CMK (cell line): ENCODE measurements at regions not wholly inside any gene's neighbourhood (a gene's known extent, or its start where the extent isn't known, plus 50 kb on each side); places are given as distances from the start of the nearest gene placed in this dataset.
"Not testable (repeated sequence)": the region's sequence is repeated elsewhere in the genome, so short reads cannot be mapped to it uniquely, and the experiment has no call there.

Experiments
- DNase-seq: peaks from one replicate; pipeline ENCODE4 v3.0.0-alpha.2; 2010; ENCODE audit warnings: low read depth

DNA sequence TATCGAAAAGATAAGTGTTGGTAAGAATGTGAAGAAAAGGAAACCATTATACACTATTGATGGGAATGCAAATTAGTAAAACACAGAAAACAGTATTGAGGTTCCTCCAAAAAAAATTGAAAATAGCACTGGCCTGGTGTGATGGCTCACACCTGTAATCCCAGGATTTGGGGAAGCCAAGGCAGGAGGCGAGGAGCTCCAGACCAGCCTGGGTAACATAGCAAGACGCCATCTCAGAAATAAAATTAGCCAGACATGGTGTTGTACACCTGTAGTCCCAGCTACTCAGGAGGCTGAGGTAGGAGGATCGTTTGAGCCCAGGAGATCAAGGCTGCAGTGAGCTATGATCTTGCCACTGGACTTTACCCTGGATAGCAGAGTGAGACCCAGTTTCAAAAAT, 5303.4 kb upstream of the TPTE start:
- DNase-seq, result not testable (repeated sequence)

GRCh38 chr21:5219988-5220387, 5301.4 kb upstream of the TPTE start:
- not testable (repeated sequence) for DNase-seq

DNA sequence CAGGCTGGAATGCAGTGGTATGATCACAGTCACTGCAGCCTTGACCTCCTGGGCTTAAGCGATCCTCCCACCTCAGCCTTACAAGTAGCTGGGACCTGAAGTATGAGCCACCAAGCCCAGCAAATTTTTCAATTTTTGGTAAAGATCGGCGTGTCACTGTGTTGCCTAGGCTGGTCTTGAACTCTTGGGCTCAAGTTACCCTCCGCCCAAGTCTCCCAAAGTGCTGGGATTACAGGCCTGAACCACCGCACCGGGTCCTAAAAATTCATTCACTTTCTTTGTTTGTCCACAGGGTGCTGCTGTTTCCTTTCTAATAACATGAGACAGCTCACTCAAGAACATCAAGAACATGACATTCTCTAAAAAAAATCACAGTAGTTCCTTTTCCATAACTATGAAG, 5300.9 kb upstream of the TPTE start:
- not testable (repeated sequence) for DNase-seq

DNA sequence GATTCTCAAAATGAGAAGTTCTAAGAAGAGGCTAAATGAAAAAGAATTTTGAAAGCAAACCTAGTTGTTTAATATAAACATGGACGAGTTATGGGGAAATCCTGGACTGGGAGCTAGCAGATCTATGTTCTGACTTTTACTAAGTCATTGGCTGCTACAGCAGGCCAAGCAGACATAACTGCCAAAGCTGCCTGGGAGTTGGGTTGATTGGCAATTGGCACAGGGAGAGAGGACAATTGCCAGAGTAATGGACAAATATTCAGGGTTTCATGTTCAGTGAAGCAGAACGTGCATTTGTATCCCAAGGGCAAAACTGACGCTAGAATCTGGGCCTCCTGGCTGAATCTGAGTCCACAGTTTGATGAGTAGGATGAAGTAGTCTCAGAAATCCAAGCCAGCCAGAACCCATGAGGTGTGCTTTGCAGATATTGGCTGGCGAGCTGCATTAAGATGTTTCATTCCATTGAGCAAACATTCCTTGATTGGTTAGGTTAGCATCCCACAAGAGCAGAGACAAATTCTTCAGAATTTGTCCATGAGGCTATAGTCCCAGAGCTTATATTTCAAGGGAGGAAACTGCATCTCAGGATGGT, 5299.8 kb upstream of the TPTE start:
- DNase-seq, result not testable (repeated sequence)

GRCh38 chr21:5222996-5223782, 5298.2 kb upstream of the TPTE start:
- DNase-seq, result not testable (repeated sequence)

DNA sequence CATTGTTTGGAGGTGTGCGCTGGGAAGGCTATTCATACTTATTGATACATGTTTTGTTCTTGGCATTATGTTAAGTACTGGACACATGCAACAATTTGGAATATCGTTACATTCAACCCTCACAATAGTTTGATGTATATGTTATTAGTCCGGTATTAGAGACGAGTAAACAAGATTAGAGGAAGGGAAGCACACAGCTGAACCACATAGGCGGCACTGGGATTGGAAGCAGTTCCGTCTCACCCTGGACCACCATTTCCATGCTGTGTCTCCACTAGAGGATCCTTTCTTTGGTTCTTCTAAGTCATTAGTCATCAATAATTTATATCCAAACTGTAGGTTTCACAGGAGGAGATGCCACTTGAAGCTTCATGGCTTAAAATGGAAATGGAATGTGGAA, 5297.2 kb upstream of the TPTE start:
- not testable (repeated sequence) for DNase-seq

DNA sequence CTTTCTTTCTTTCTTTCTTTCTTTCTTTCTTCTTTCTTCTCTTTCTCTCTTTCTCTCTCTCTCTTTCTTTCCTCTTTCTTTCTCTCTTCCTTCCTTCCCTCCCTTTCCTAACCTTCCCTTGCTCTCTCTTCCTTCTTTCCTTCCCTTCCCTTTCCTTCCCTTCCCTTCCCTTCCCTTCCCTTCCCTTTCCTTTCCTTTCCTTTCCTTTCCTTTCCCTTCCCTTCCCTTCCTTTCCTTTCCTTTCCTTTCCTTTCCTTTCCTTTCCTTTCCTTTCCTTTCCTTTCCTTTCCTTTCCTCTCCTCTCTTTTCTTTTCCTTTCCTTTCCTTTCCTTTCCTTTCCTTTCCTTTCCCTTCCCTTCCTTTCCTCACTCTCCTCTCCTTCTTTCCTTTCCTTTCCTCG, 5294.1 kb upstream of the TPTE start:
- DNase-seq, result not testable (repeated sequence)

GRCh38 chr21:5230561-5230960, 5290.8 kb upstream of the TPTE start:
- DNase-seq, result not testable (repeated sequence)

GRCh38 chr21:5231261-5231660, 5290.1 kb upstream of the TPTE start:
- DNase-seq, result not testable (repeated sequence)

GRCh38 chr21:5232176-5232958, 5289.0 kb upstream of the TPTE start:
- DNase-seq, result not testable (repeated sequence)

DNA sequence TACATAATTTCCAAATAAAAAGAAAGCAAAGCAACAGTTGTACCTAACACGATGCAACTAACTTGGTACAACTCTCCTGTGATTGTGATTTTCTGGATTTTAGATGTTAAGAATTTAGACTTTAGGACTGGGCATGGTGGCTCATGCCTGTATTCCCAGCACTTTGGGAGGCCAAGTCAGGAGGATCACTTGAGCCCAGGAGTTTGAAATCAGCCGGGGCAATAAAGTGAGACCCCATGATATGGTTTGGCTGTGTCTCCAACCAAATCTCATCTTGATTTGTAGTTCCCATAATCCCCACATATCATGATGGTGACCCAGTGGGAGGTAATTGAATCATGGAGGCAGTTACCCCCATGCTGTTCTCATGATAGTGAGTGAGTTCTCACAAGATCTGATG, 5285.6 kb upstream of the TPTE start:
- not testable (repeated sequence) for DNase-seq

DNA sequence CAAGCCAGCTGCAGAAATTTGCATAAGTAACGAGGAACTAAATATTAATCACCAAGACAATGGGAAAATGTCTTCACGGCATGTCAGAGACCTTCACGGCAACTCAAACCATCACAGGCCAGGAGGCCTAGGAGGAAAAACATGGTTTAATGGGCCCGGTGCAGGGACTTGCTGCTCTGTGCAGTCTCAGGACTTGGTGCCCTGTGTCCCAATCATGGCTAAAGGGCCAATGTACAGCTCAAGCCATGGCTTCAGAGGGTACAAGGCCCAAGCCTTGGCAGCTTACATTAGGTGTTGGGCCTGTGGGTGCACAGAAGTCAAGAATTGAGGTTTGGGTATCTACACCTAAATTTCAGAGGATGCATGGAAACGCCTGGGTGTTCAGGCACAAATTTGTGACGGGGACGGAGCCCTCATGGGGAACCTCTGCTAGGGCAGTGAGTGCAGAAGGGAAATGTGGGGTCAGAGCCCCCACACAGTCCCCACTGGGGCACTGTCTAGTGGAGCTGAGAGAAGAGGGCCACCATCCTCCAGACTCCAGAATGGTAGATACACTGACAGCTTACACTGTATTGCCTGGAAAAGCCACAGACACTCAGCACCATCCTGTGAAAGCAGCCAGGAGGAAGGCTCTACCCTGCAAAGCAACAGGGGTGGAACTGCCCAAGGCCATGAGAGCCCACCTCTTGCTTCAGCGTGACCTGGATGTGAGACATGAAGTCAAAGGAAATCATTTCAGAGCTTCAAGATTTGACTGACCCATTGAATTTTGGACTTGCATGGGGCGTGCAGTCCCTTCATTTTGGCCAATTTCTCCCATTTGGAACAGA, 5284.3 kb upstream of the TPTE start:
- not testable (repeated sequence) for DNase-seq

DNA sequence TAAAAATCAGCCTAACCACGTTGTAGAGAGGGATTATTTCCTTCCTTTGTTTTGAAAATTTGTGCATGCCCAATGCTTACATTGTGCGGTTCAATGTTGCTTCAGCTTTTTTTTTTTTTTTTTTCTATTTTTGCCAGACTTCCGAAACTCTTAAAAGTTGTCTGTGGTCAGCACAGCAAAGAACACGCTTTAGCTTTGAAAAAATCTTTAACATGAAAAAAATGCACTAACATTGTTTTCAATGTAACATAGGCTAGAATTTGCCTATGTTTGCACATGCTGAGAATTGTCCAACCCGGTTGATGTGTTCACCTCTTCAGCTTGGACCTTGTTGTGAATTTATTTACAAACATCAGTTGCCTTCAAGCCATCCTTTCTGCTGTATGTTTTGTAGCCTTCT, 5280.9 kb upstream of the TPTE start:
- DNase-seq, result not testable (repeated sequence)

- DNase-seq, result not testable (repeated sequence)
These were observed 5278.7 kb upstream of the TPTE start for GRCh38 chr21:5242732-5243131.

- DNase-seq, result not testable (repeated sequence)
These were observed 5278.1 kb upstream of the TPTE start for GRCh38 chr21:5243257-5243656.

GRCh38 chr21:5243715-5244375, 5277.5 kb upstream of the TPTE start:
- peak; percentile 50 for DNase-seq

DNA sequence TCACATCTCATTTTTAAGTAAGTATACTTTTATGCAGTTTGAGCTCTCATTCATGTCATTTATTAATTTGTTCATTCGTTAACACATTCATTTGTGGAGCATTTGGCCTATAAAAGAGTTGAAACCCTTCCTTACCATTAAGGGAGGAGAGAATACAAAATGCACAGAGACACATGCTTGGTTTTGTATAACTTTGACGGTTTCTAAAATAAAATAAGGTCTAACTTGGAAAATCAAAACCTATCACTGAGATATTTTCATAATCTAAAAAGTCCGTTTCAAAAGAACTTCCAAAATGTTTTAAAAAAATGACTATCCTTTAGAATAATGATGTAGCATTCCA, 5277.0 kb upstream of the TPTE start:
- DNase-seq, result not testable (repeated sequence)

- not testable (repeated sequence) for DNase-seq
These were observed 5276.4 kb upstream of the TPTE start for GRCh38 chr21:5244954-5245353.

- not testable (repeated sequence) for DNase-seq
These were observed 5275.0 kb upstream of the TPTE start for GRCh38 chr21:5246416-5246815.

DNA sequence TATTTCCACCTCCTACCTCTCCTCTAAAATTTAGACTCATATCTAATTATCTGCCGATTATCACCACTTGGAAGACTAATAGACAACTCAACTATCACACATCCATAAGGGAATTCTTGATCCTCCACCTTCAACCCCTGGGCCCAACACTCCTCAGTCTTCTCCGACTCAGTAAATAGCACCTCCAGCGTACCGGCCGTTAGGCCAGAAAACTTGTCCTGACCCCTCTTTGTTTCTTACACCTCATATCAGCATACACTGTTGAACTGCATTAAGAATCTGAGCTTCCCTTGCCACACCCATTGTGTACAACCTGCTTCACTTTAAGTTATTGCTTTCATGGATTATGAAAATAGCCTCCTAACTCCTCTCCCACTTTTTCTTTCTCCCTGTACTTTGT, 5274.0 kb upstream of the TPTE start:
- DNase-seq, result not testable (repeated sequence)

- DNase-seq, result not testable (repeated sequence)
These were observed 5271.3 kb upstream of the TPTE start for GRCh38 chr21:5250128-5250527.
